Erythroblast (primary cell): ENCODE measurements at regions not wholly inside any gene's neighbourhood (a gene's known extent, or its start where the extent isn't known, plus 50 kb on each side); places are given as distances from the start of the nearest gene placed in this dataset.

ENCODE experiments used
- DNase-seq, 2 experiments: peaks; one replicate each; lab custom pipeline; 2025; lab: John Stamatoyannopoulos, UW
- GATA1 ChIP-seq: IDR thresholded peaks from 2 replicates; pipeline ENCODE4 v1.6.1; 2011; ENCODE audit warnings: low read depth, mild to moderate bottlenecking, control low read depth, low read length, moderate library complexity
- POLR2A ChIP-seq: IDR thresholded peaks from 2 replicates; pipeline ENCODE4 v1.6.1; 2011; ENCODE audit warnings: mild to moderate bottlenecking, low read length

GRCh38 chr2:147368306-147368705 is 476.5 kb upstream of the ACVR2A start:
- DNase-seq = no peak
- TF ChIP-seq POLR2A = no peak
- no peak for TF ChIP-seq GATA1

- no peak for TF ChIP-seq POLR2A
- no peak for TF ChIP-seq GATA1
Measured at GRCh38 chr2:147366279-147366678, 478.6 kb upstream of the ACVR2A start.

GRCh38 chr2:147365622-147366021 is 479.2 kb upstream of the ACVR2A start:
- no peak for DNase-seq
- TF ChIP-seq GATA1 (no peak), POLR2A (no peak)

More at GRCh38 chr2:147366279-147366678, 478.6 kb upstream of the ACVR2A start:
- no peak for DNase-seq

- TF ChIP-seq GATA1 (no peak), POLR2A (no peak)
- no peak for DNase-seq
Measured at GRCh38 chr2:147364597-147364996, 480.2 kb upstream of the ACVR2A start.

- no peak for TF ChIP-seq GATA1
- no peak for TF ChIP-seq POLR2A
- DNase-seq = no peak
Measured at GRCh38 chr2:147363181-147363580, 481.6 kb upstream of the ACVR2A start.

- no peak for TF ChIP-seq POLR2A
- TF ChIP-seq GATA1 = no peak
Measured at GRCh38 chr2:147358375-147358774, 486.5 kb upstream of the ACVR2A start.

GRCh38 chr2:147356157-147356556 is 488.7 kb upstream of the ACVR2A start:
- DNase-seq = no peak
- TF ChIP-seq GATA1 (no peak), POLR2A (no peak)

More at GRCh38 chr2:147358375-147358774, 486.5 kb upstream of the ACVR2A start:
- DNase-seq = no peak

- DNase-seq = no peak
- TF ChIP-seq POLR2A = no peak
- TF ChIP-seq GATA1 = no peak
Measured at GRCh38 chr2:147355706-147356105, 489.1 kb upstream of the ACVR2A start.

- no peak for TF ChIP-seq POLR2A
- TF ChIP-seq GATA1 = no peak
- no peak for DNase-seq
Measured at GRCh38 chr2:147353072-147353381, 491.8 kb upstream of the ACVR2A start.

GRCh38 chr2:147352264-147353071 is 492.4 kb upstream of the ACVR2A start:
- TF ChIP-seq GATA1 (no peak), POLR2A (no peak)
- no peak for DNase-seq

GRCh38 chr2:147351784-147352183 is 493.0 kb upstream of the ACVR2A start:
- TF ChIP-seq GATA1 = no peak
- no peak for TF ChIP-seq POLR2A
- DNase-seq = no peak

- TF ChIP-seq GATA1 (no peak), POLR2A (no peak)
- DNase-seq = no peak
Measured at GRCh38 chr2:147348931-147349555, 495.8 kb upstream of the ACVR2A start.

GRCh38 chr2:147346142-147346541 is 498.7 kb upstream of the ACVR2A start:
- no peak for DNase-seq
- TF ChIP-seq POLR2A (no peak), GATA1 (no peak)

- no peak for TF ChIP-seq POLR2A
- DNase-seq = no peak
Measured at GRCh38 chr2:147345246-147345645, 499.6 kb upstream of the ACVR2A start.

GRCh38 chr2:147342329-147342728 is 502.5 kb upstream of the ACVR2A start:
- TF ChIP-seq POLR2A (no peak), GATA1 (no peak)
- DNase-seq = no peak
